Neural progenitor cell (in vitro differentiated cells): ENCODE measurements at regions not wholly inside any gene's neighbourhood (a gene's known extent, or its start where the extent isn't known, plus 50 kb on each side); places are given as distances from the start of the nearest gene placed in this dataset.

Source experiments
- DNase-seq: peaks from one replicate; pipeline ENCODE4 v3.0.0-alpha.2; 2016; ENCODE audit warnings: low spot score
- H2AFZ ChIP-seq: fragments of 200-600 bp; sonication (generic); replicated peaks from 2 replicates; pipeline ENCODE4 v1.6.1; 2016; ENCODE audit warnings: antibody characterized with exemption
- H3F3A ChIP-seq: fragments of 200-600 bp; sonication (generic); 2 replicates; pipeline ENCODE4 v1.6.1; 2016; ENCODE audit warnings: antibody characterized with exemption, low read depth
- H3K27ac ChIP-seq: fragments of 200-600 bp; sonication (generic); 2 replicates; pipeline ENCODE4 v1.5.1; 2016; ENCODE audit warnings: mild to moderate bottlenecking
- H3K27me3 ChIP-seq: fragments of 200-600 bp; sonication (generic); 2 replicates; pipeline ENCODE4 v1.6.1; 2016; ENCODE audit warnings: mild to moderate bottlenecking, moderate library complexity
- H3K36me3 ChIP-seq: fragments of 200-600 bp; sonication (generic); 2 replicates; pipeline ENCODE4 v1.5.1; 2016
- H3K4me1 ChIP-seq: fragments of 200-600 bp; sonication (generic); 2 replicates; pipeline ENCODE4 v1.6.1; 2016; ENCODE audit warnings: mixed run types
- H3K4me2 ChIP-seq: fragments of 200-600 bp; sonication (generic); 2 replicates; pipeline ENCODE4 v1.6.1; 2016
- H3K4me3 ChIP-seq: fragments of 200-600 bp; sonication (generic); 2 replicates; pipeline ENCODE4 v1.5.1; 2016
- H3K79me2 ChIP-seq: fragments of 200-600 bp; sonication (generic); 2 replicates; pipeline ENCODE4 v1.6.1; 2016; ENCODE audit warnings: low read depth
- H3K9ac ChIP-seq: fragments of 200-600 bp; sonication (generic); 2 replicates; pipeline ENCODE4 v1.6.1; 2016
- H3K9me3 ChIP-seq: fragments of 200-600 bp; sonication (generic); 2 replicates; pipeline ENCODE4 v1.5.1; 2016; ENCODE audit warnings: low read depth
- H4K20me1 ChIP-seq: fragments of 200-600 bp; sonication (generic); 2 replicates; pipeline ENCODE4 v1.6.1; 2016; ENCODE audit warnings: low read depth
- H3K27ac Mint-ChIP-seq: 3 replicates; pipeline ENCODE4 v1.8.0; 2021; ENCODE audit warnings: mixed read lengths
- H3K27me3 Mint-ChIP-seq: 2 replicates; pipeline ENCODE4 v1.8.0; 2022; ENCODE audit warnings: low read depth, mild to moderate bottlenecking, inconsistent platforms, moderate library complexity, mixed read lengths; ENCODE audit not compliant: insufficient read depth
- H3K36me3 Mint-ChIP-seq: 3 replicates; pipeline ENCODE4 v1.8.0; 2021; ENCODE audit warnings: mixed read lengths
- H3K4me1 Mint-ChIP-seq: 3 replicates; pipeline ENCODE4 v1.8.0; 2021; ENCODE audit warnings: mixed read lengths
- H3K4me3 Mint-ChIP-seq: 3 replicates; pipeline ENCODE4 v1.8.0; 2021; ENCODE audit warnings: mild to moderate bottlenecking, moderate library complexity, mixed read lengths
- H3K9me3 Mint-ChIP-seq: 3 replicates; pipeline ENCODE4 v1.8.0; 2020; ENCODE audit warnings: mixed read lengths
- EZH2 ChIP-seq: fragments of 200-600 bp; sonication (generic); IDR thresholded peaks from 2 replicates; pipeline ENCODE4 v1.6.1; 2017; ENCODE audit warnings: antibody characterized with exemption, mild to moderate bottlenecking, moderate library complexity
- EZH2phosphoT487 ChIP-seq: fragments of 200-600 bp; sonication (generic); IDR thresholded peaks from 2 replicates; pipeline ENCODE4 v1.6.1; 2017; ENCODE audit warnings: antibody characterized with exemption
- TF ChIP-seq, protein P1 (sequence below): fragments of 200-600 bp; sonication (generic); IDR thresholded peaks from 2 replicates; pipeline ENCODE4 v1.5.1; 2017; ENCODE audit warnings: antibody characterized with exemption, mild to moderate bottlenecking

GRCh38 chr9:14525856-14526255 is 167.4 kb downstream of the ZDHHC21 start:
- no peak for TF ChIP-seq EZH2phosphoT487
- no peak for TF ChIP-seq EZH2
- TF ChIP-seq, protein P1, sequence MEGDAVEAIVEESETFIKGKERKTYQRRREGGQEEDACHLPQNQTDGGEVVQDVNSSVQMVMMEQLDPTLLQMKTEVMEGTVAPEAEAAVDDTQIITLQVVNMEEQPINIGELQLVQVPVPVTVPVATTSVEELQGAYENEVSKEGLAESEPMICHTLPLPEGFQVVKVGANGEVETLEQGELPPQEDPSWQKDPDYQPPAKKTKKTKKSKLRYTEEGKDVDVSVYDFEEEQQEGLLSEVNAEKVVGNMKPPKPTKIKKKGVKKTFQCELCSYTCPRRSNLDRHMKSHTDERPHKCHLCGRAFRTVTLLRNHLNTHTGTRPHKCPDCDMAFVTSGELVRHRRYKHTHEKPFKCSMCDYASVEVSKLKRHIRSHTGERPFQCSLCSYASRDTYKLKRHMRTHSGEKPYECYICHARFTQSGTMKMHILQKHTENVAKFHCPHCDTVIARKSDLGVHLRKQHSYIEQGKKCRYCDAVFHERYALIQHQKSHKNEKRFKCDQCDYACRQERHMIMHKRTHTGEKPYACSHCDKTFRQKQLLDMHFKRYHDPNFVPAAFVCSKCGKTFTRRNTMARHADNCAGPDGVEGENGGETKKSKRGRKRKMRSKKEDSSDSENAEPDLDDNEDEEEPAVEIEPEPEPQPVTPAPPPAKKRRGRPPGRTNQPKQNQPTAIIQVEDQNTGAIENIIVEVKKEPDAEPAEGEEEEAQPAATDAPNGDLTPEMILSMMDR: no peak
- no peak for DNase-seq
- Mint-ChIP-seq H3K36me3 (no peaks in the 10 kb centered on the region), H3K27me3 (peaks cover 3% of the 10 kb centered on the region), H3K4me3 (no peak overlapping the region), H3K27ac (no peak overlapping the region), H3K4me1 (no peaks in the 10 kb centered on the region), H3K9me3 (no peaks in the 10 kb centered on the region)
- Histone ChIP-seq H3F3A (no peaks in the 10 kb centered on the region), H2AFZ (no peak overlapping the region), H3K4me1 (peaks cover 12% of the 10 kb centered on the region), H3K9ac (no peak overlapping the region), H3K9me3 (no peaks in the 10 kb centered on the region), H3K27me3 (no peaks in the 10 kb centered on the region), H3K79me2 (no peaks in the 10 kb centered on the region), H4K20me1 (no peaks in the 10 kb centered on the region), H3K27ac (no peak overlapping the region), H3K4me3 (no peak overlapping the region), H3K36me3 (no peaks in the 10 kb centered on the region), H3K4me2 (no peak overlapping the region)

DNA sequence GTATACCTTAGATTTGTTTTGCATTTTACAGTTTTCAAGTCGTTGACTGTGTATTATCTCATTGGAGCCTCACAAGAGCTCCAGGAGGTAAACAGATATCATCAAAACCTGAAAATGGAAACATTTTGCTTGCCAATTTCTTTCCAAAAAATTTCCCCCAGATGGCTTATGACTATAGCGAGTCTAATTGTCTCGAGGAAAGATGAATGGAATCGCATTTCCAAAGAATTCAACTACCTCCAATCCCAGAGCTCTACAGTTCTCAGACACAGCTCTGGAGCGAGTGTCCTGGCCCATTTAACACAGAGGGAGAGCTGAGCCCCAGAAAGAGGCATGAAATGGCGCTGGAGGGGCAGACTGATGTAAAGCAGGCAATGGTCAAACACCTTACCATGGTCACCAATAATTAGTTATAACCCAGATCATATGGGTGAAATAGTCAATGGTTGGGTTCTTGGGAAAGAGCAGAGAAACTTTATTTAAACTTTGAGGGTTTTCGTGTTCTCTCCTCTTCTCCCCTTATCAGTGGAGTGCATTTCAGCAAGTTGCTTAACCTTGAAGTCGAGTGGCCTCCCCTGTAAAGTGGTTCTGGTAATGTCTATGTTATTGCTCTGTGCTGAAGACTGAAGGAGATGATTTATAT is 168.2 kb downstream of the ZDHHC21 start:
- Mint-ChIP-seq H3K36me3 (no peaks in the 10 kb centered on the region), H3K27me3 (peaks cover 3% of the 10 kb centered on the region), H3K4me3 (no peak overlapping the region), H3K9me3 (no peaks in the 10 kb centered on the region), H3K27ac (no peak overlapping the region), H3K4me1 (no peaks in the 10 kb centered on the region)
- no peaks in the 10 kb centered on the region for H3K36me3 ChIP-seq
- H3K4me2 ChIP-seq: no peak overlapping the region
- H3K27me3 ChIP-seq: no peaks in the 10 kb centered on the region
- TF ChIP-seq, protein P1: no peak
- TF ChIP-seq EZH2 (no peak), EZH2phosphoT487 (no peak)
- no peak overlapping the region for H3K4me3 ChIP-seq
- peak overlapping the region; percentile 20 for H2AFZ ChIP-seq
- H3K27ac ChIP-seq: no peak overlapping the region
- no peak overlapping the region for H3K9ac ChIP-seq
- no peak for DNase-seq
- H4K20me1 ChIP-seq: no peaks in the 10 kb centered on the region
- H3K79me2 ChIP-seq: no peaks in the 10 kb centered on the region
- H3K4me1 ChIP-seq: peaks cover 4% of the 10 kb centered on the region
- no peaks in the 10 kb centered on the region for H3K9me3 ChIP-seq
- no peaks in the 10 kb centered on the region for H3F3A ChIP-seq

GRCh38 chr9:14523545-14523944 is 169.7 kb downstream of the ZDHHC21 start:
- no peak overlapping the region for H3K4me2 ChIP-seq
- H3K27me3 Mint-ChIP-seq: peaks cover 6% of the 10 kb centered on the region
- H3F3A ChIP-seq: no peaks in the 10 kb centered on the region
- TF ChIP-seq EZH2: no peak
- no peak for TF ChIP-seq EZH2phosphoT487
- TF ChIP-seq, protein P1: no peak
- H3K27ac ChIP-seq: no peak overlapping the region
- H3K27ac Mint-ChIP-seq: no peak overlapping the region
- no peak overlapping the region for H3K9ac ChIP-seq
- no peaks in the 10 kb centered on the region for H3K9me3 Mint-ChIP-seq
- H3K36me3 Mint-ChIP-seq: no peaks in the 10 kb centered on the region
- H4K20me1 ChIP-seq: no peaks in the 10 kb centered on the region
- H3K4me1 Mint-ChIP-seq: no peaks in the 10 kb centered on the region
- H3K4me1 ChIP-seq: no peaks in the 10 kb centered on the region
- no peak overlapping the region for H2AFZ ChIP-seq
- no peaks in the 10 kb centered on the region for H3K9me3 ChIP-seq
- no peak overlapping the region for H3K4me3 ChIP-seq
- no peak for DNase-seq
- H3K79me2 ChIP-seq: no peaks in the 10 kb centered on the region
- no peak overlapping the region for H3K4me3 Mint-ChIP-seq
- H3K27me3 ChIP-seq: no peaks in the 10 kb centered on the region
- no peaks in the 10 kb centered on the region for H3K36me3 ChIP-seq
